ENCODE measurements at regions not wholly inside any gene's neighbourhood (a gene's known extent, or its start where the extent isn't known, plus 50 kb on each side); places are given as distances from the start of the nearest gene placed in this dataset.
"Not testable (repeated sequence)": the region's sequence is repeated elsewhere in the genome, so short reads cannot be mapped to it uniquely, and the experiment has no call there.

DNA sequence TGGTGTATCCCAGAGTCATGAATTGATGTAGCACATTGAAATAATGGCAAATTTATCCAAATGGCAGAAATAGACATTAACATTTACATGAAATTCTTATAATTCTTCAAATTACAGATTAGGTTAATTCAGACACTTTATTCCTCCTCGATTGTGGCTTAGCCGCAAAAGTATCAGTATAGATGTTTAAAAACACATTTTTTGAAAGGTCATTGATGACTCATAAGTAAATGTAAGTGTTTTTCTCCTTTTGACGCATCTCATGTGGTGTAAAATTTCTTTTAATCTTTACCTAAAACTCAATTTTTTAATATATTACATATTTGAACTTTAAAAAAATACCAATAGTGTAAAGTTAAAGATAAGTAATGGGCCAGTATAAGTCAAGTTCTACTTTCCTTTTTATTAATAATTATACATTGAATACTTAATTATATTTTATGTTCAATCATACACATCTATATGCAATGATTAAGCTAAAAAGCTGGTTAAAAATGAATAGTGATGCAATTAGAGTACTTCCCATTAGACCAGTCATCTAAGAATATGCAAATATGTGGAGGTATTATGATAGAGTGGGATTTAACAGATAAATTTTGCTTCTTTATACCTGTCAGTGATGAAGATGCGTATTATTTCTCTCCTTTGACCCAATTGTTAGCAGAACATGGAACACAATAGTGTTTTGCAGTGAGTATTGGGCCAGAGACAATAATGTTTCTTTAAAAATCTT lies 678.1 kb upstream of the DPPA4 start:
- DNase-seq = no peak

DNA sequence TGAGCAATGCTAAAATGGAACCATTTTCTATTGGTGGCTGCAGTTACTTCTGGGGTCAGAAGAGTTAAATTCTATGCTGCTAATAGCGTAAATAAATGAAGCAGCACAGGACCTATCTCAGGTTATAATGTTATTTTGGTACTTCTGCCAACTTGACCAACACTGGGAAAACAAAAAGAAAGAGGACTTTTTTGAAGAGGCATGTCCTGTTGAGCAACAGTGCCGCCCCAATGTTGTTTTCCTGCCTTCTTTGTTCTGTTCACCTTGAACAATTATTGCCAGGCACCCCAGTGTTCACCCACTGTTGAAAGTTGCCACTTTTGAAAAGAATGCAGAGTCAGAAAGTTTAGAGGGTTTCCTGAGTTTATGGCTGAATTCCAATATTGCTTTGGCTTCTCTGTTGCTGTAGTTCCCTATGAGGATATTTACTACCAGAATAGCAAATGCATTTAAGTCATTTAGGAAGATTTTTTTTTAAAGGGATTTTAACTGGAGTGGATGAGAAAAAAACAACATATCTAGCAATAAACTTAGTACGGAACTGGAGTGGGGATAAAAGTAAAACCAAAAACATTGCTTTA lies 679.0 kb upstream of the DPPA4 start:
- DNase-seq = no peak

- no peak for DNase-seq
These were observed 680.0 kb upstream of the DPPA4 start for GRCh38 chr3:110017304-110017703.

- no peak for DNase-seq
These were observed 684.3 kb upstream of the DPPA4 start for GRCh38 chr3:110021659-110022058.

DNA sequence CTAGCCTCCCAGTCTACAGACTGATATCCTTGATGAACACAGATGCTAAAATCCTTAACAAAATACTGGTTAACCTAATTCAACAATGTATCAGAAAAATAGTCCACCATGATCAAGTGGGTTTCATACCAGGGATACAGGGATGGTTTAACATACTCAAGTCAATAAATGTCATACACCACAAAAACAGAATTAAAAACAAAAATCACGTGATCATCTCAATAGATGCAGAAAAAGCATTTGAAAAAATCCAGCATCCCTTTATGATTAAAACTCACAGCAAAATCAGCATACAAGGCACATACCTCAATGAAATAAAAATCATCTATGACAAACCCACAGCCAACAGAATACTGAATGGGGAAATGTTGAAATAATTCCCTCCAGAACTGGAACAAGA lies 685.7 kb upstream of the DPPA4 start:
- not testable (repeated sequence) for DNase-seq

DNA sequence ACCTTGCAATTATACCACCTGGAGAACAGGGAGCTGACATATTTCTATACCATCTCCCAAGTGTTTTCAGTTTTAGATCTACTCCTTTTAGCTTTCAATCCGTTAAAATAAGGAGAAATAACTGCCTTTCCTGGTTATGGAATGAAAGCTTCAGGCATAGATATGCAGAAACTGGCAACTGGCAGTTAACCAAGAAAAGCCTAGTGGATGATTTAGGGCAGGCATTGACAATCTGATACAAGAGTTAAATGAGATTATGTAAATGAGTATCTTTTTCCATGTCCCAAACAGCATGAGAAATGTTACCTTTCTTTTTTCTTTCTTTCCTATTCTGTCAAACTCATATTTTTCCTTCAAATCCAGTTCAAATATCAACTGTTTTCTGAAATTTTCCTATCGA lies 689.1 kb upstream of the DPPA4 start:
- no peak for DNase-seq

DNA sequence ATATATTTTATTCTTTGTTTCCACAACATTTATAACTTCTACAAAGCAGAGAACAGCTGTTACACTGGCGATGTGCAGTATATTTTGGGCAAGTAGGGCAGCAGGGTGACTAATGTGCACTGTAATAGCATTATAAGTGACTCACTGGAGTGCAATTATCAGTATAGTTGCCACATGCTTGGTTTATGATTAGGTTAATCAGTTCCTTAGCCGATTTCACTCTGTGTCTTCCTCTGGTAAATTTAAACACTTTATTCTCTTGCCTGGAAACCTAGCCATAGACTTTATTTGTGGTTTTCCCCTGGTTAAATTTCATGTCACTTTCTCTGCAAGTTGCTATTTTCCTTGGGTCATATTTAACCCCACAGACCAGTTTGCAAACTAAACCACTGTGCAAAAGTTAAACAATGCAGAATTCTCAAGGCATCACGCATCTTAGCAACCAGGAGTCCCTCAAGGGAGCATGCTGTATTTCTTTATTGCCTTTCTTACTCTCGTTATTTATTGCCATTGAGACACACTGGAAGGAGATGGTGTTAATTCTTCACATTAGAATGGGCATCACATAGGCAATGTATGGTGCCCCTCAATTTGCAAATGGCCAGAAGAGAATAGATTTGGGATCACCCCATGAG lies 690.2 kb upstream of the DPPA4 start:
- DNase-seq = peak; percentile 6

- no peak for DNase-seq
These were observed 694.6 kb upstream of the DPPA4 start for GRCh38 chr3:110031975-110032374.

DNA sequence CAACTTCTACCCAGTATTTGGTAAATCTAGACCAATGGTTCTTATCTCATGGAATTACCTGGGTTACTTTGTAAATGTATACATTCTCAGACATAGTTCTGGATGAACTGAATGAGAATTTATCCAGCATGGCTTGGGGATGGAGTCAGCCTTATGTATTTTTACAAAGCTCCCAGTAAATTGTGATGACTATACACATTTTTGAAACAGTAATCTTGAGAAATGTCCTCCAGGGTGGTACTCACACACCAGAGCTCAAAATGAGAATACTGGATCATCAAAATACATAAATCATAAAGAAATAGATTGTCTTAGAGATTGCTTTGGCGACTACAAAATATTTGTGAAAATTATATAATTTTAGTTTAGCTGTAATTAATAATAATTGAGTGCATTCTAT lies 722.1 kb upstream of the DPPA4 start:
- no peak for DNase-seq

GRCh38 chr3:110062716-110063115 lies 725.4 kb upstream of the DPPA4 start:
- no peak for DNase-seq

DNA sequence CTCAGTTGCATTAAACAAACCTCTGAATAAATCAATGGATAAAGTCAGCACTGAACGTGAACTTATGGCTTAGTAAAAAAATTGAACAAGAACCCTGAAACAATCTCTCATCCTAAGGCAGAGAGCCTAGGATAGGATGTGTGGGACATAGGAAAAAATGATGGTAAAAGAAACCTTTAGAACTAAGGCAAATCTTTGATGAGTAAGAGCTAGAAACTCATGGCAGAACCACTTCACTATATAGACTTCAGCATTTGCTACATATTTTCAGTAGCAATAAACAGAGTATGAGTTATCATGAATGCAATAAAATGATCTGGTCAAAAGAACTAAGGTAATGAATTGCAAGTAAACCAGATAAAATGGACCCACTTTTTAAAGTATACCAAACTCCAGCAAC lies 725.8 kb upstream of the DPPA4 start:
- no peak for DNase-seq

DNA sequence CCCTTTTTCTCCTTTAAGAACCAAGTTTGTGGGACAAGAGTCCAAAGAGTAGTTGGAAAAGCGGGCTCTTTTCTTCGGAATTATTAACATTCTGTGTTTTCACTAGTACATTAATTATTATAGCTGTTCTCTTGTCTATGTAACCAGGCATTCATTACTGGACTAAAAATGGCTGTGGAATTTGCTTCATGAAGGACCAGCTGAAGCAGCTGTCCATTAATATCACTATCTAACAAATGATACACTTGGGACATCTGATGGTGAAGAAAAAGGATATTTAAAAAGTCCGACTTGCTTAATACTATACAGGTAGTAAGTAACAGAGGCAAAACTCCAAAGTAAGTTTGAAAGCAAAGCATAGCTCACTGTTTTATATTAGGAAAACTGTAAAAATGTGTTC lies 728.9 kb upstream of the DPPA4 start:
- DNase-seq = no peak

DNA sequence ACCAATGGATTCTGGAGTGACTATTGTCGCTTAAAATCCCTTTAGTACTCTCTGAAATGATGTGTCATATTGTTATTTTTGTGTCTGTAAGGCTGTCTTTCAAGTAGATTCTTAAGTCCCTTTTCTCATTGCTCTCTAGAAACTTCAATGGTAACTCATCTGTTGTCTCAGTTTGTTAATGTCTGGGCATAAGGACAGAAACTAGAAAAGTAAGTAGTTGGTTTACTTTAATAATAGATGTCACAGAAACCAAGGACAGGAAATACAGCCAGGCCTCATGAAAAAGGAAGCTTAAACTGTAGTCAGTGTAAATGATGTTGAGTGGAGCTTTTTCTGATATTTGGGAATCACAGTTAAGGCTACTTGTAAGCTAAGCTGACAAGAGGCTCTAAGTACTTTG lies 730.2 kb upstream of the DPPA4 start:
- no peak for DNase-seq

DNA sequence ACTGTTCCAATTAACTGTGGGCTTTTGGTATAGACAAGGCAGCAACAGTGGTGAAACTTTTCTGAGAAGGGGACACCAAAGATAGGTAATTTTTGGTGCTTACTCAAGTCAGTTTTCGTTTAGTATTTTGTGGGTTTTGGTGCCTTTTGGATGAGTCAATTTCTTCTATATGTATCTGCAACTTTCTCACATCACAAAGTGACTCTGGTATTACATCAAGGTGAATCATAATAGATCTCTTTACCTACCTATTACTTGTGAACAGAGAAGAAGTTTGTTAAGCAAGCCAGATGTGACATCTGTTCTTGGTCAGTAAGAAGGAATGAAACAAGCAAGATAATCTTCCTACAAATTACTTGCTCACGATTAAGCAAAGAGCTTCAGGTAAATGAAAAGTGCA lies 732.4 kb upstream of the DPPA4 start:
- DNase-seq = no peak

DNA sequence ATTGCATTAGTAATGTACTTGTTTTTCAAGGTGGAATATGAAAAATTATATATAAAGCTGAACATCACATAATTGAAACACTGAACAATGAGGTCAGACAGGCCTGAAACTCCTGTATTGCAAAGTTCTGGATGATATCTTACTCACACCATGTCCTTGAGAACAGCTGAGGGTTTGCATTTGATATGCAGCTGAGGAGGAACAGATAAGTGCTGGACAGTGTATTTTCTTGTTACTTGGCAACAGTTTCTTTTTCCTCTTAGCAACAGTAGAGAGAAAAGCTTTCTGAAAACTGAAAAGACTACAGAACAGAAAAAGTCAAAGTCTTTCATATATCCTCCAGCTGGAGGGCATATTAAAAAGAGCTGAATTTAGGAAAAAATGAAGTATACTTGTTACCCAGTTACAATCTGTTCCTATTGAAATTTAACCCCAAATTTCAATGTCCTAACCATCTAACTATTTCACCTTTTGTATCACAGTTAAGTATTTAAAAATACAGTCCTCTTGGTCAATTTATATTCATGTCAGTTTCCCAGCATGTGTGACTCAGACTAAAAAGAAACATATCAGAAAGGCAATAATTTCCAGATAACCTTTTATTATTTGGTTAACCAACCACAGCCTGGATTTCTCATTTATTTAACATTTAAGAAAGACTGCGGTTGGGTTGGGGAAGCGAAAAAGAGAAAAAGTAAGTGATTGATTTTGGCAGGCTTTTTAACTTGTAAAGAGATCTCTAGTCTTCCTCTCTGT lies 733.0 kb upstream of the DPPA4 start:
- no peak for DNase-seq

GRCh38 chr3:110074095-110074494 lies 736.7 kb upstream of the DPPA4 start:
- no peak for DNase-seq

- no peak for DNase-seq
These were observed 739.7 kb upstream of the DPPA4 start for GRCh38 chr3:110077093-110077492.

DNA sequence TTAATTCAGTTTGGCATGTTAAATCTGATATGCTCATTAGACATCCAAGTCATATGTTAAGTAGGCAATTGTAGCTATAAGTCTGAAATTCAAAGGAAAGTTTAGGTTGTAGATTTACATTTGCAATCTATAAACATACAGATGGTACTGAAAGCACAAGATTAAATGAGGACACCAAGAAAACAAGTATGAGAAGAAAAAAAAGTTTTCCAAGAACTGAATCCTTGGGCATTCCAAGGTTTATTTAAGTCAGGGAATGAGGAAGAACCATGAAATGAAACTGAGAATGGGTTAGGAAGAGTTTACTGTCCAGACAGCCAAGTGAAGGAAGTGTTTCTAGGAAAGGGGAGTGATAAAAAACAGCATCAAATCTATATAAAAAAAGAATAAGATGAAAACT lies 756.1 kb upstream of the DPPA4 start:
- no peak for DNase-seq

- DNase-seq = no peak
These were observed 756.6 kb upstream of the DPPA4 start for GRCh38 chr3:110093812-110094401.

DNA sequence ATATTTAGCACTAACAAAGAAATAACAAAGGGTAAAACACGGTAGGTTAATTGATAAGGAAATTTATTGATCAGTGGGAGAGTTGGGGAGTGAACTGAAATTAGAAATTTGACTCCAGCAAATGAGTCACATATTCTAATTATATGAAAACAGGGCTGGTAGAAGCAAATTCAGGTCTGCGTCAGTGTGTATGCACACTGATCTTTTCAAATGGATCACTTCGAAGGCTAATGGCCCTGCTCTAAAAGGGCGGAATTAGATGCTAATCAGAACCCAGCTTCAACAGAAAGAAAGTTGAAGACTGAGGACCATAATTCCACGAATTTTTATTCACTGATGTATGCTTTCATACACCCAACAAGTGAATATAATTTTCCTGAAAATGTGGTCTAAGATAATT lies 762.4 kb upstream of the DPPA4 start:
- no peak for DNase-seq

DNA sequence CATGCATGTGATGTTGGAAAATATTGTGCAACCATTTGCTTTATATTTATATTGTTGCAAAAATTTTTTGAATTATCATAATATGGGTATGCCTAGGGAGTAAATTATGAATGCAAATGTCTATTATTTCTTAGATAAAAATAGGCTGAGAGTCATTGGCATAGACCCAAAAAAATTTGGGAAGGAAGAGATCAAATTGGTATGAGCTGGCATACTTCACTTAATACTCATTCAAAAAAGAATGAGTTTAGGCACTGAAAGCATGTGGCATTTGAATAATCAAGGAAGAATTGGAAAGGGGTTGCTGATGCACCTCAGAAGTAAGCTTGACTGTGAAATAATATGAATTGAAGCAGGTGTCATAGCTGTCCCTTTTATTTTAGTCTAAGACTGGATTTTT lies 764.0 kb upstream of the DPPA4 start:
- no peak for DNase-seq

GRCh38 chr3:110106805-110107204 lies 769.5 kb upstream of the DPPA4 start:
- DNase-seq = no peak

DNA sequence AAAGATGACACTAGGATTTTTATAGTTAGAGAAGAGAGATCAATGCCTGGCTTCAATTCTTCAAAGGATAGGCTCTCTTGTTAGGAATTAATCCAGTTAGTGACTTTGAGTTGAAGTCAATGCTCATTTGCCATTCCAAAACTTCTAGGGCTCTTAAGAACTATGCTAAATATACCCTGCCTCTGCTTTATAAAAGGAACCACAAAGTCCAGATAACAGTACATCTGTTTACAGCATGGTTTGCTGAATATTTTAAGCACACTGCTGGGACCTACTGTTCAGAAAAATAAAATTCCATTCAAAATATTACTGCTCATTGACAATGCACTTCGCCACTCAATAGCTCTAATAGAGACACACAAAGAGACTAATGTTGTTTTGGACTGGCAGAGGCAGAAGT lies 786.6 kb upstream of the DPPA4 start:
- no peak for DNase-seq

All from GOT3 (cell line).